ENCODE measurements at regions not wholly inside any gene's neighbourhood (a gene's known extent, or its start where the extent isn't known, plus 50 kb on each side); places are given as distances from the start of the nearest gene placed in this dataset.

GRCh38 chr12:67541625-67541991, 106.9 kb upstream of the DYRK2 start:
- no peak for TF ChIP-seq POLR2A (IDR thresholded peaks at IDR 0.05; ENCODE audit: borderline replicate concordance, extremely low read depth, insufficient read depth, insufficient read length)
- no peak for TF ChIP-seq POLR2AphosphoS5 (IDR thresholded peaks at IDR 0.05; ENCODE audit: low read depth, low read length)
- no peak for TF ChIP-seq CTCF (IDR thresholded peaks at IDR 0.05 in 2 of 3, conservative IDR thresholded peaks at IDR 0.05 in 1 of 3; ENCODE audit: borderline replicate concordance in 1 of 3, insufficient read depth in 1 of 3, low read depth in 2 of 3, low read length in 2 of 3)
- no peak for TF ChIP-seq EZH2 (IDR thresholded peaks at IDR 0.05)
- no peak for TF ChIP-seq CEBPB (IDR thresholded peaks at IDR 0.05; ENCODE audit: low read depth)
- no peak for TF ChIP-seq SP1 (IDR thresholded peaks at IDR 0.05; ENCODE audit: low read depth)
- TF ChIP-seq EGR1 (IDR thresholded peaks at IDR 0.05; ENCODE audit: low read depth), result no peak
- TF ChIP-seq JUND (IDR thresholded peaks at IDR 0.05), result no peak
- TF ChIP-seq RAD21 (IDR thresholded peaks at IDR 0.05; ENCODE audit: low read depth), result no peak
- no peak for TF ChIP-seq ATF3 (IDR thresholded peaks at IDR 0.05)
